ENCODE measurements at regions not wholly inside any gene's neighbourhood (a gene's known extent, or its start where the extent isn't known, plus 50 kb on each side); places are given as distances from the start of the nearest gene placed in this dataset.

- TF ChIP-seq POLR2AphosphoS5 (IDR thresholded peaks at IDR 0.05; ENCODE audit: low read depth, low read length) (no peak), POLR2A (IDR thresholded peaks at IDR 0.05; ENCODE audit: low read depth, low read length) (no peak), SPI1 (IDR thresholded peaks at IDR 0.05; ENCODE audit: low read depth, low read length) (no peak), TAF1 (IDR thresholded peaks at IDR 0.05; ENCODE audit: low read depth, low read length) (no peak)
These were observed 300.7 kb downstream of the SIPA1L2 start for GRCh38 chr1:232329103-232329813.
